Memory B cell (primary cell): ENCODE measurements at regions not wholly inside any gene's neighbourhood (a gene's known extent, or its start where the extent isn't known, plus 50 kb on each side); places are given as distances from the start of the nearest gene placed in this dataset.

Experiments used
- ATAC-seq: fragments of 150-1000 bp; cut with Tn5 transposase; 2 replicates; pipeline ENCODE4 v1.10.0; 2021; ENCODE audit warnings: low read depth, mild to moderate bottlenecking, moderate library complexity
- DNase-seq, 2 donors: peaks; one replicate each; pipeline ENCODE4 v3.0.0; 2022; ENCODE audit warnings: low spot score in 2 of 2
- H3K27ac Mint-ChIP-seq: one replicate; pipeline ENCODE4 v1.8.0; 2022; ENCODE audit warnings: mild to moderate bottlenecking, moderate library complexity, mixed read lengths
- H3K27me3 Mint-ChIP-seq: one replicate; pipeline ENCODE4 v1.8.0; 2022; ENCODE audit warnings: mixed read lengths
- H3K36me3 Mint-ChIP-seq: one replicate; pipeline ENCODE4 v1.8.0; 2022; ENCODE audit warnings: mild to moderate bottlenecking, mixed read lengths
- H3K4me1 Mint-ChIP-seq: one replicate; pipeline ENCODE4 v1.8.0; 2022; ENCODE audit warnings: mixed read lengths
- H3K4me3 Mint-ChIP-seq: one replicate; pipeline ENCODE4 v1.8.0; 2022; ENCODE audit warnings: mild to moderate bottlenecking, moderate library complexity, mixed read lengths
- H3K9me3 Mint-ChIP-seq: one replicate; pipeline ENCODE4 v1.8.0; 2022; ENCODE audit warnings: mixed read lengths

- H3K27me3 Mint-ChIP-seq: peaks cover 2% of the 10 kb centered on the region
- H3K36me3 Mint-ChIP-seq: no peaks in the 10 kb centered on the region
- ATAC-seq: no peak
- DNase-seq: no peak
- H3K9me3 Mint-ChIP-seq: no peaks in the 10 kb centered on the region
- no peaks in the 10 kb centered on the region for H3K4me1 Mint-ChIP-seq
- no peak overlapping the region for H3K27ac Mint-ChIP-seq
- no peak overlapping the region for H3K4me3 Mint-ChIP-seq
Measured at GRCh38 chr9:111149018-111149759, 110.9 kb upstream of the LPAR1 start.

DNA sequence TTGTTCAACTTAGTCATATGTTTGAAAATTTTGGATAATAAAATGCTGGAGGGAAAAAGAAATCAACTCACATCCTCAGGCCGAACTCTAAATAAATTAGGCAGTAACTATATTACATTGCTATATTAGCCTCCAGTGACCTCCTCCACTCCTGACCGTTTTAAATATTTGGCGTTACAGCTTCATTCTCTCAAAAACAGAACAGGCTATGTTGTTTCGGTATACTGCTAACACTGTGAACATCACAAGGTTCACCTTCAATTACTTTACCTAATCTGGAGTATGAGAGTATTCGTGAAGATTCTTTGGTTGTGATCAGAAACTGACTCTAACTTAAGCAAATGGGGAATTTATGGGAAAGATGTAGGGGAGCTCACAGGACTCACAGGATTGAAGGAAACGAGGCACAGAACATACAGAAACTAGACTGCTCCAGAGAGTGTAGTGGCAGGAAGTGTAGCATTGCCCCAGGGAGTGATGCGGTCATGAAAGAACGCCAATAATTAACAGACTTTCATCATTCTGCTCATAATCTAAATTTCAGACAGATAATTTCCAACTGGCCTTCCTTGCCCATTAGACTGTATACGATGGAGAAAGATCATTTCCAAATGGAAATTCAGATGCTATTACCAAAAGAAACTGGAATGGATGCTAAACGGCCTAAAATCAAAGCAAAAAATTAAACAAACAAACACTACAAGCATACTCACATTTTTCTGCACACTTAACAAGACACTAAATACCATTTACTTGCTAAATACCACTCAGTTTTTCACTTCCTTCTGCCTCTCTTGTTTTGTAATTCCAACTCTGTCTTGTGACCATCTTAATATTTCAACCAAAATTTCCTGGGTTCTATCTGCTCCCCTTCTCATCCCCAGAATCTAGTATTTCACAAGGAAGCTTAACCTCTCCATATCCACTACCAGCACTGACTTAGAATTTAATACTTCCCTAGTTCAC is 110.1 kb upstream of the LPAR1 start:
- no peak overlapping the region for H3K4me3 Mint-ChIP-seq
- no peaks in the 10 kb centered on the region for H3K9me3 Mint-ChIP-seq
- no peak overlapping the region for H3K27ac Mint-ChIP-seq
- H3K36me3 Mint-ChIP-seq: no peaks in the 10 kb centered on the region
- ATAC-seq (no peak), DNase-seq (no peak)
- H3K27me3 Mint-ChIP-seq: peaks cover 2% of the 10 kb centered on the region
- no peaks in the 10 kb centered on the region for H3K4me1 Mint-ChIP-seq

DNA sequence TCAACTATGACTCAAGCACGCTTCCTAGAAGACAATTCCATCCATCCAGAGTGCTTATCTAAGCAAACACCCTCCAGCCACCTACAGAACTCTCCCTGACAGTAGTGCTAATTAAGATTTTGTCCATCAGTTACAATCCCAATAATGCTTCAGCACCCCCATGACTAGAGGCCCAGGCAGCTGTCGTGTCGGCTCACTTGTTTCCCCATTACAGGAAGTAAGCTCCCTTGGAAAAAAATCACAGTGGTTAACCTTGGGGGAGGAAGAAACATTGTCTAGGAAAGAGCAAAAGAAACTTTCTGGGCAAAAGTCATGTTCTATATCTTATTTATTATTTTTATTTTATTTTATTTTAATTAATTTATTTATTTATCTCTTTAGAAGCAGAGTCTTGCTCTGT is 108.8 kb upstream of the LPAR1 start:
- H3K27me3 Mint-ChIP-seq: peaks cover 2% of the 10 kb centered on the region
- H3K27ac Mint-ChIP-seq: no peak overlapping the region
- H3K4me1 Mint-ChIP-seq: no peaks in the 10 kb centered on the region
- H3K4me3 Mint-ChIP-seq: no peak overlapping the region
- H3K9me3 Mint-ChIP-seq: no peaks in the 10 kb centered on the region
- ATAC-seq: no peak
- H3K36me3 Mint-ChIP-seq: no peaks in the 10 kb centered on the region
- DNase-seq: no peak

DNA sequence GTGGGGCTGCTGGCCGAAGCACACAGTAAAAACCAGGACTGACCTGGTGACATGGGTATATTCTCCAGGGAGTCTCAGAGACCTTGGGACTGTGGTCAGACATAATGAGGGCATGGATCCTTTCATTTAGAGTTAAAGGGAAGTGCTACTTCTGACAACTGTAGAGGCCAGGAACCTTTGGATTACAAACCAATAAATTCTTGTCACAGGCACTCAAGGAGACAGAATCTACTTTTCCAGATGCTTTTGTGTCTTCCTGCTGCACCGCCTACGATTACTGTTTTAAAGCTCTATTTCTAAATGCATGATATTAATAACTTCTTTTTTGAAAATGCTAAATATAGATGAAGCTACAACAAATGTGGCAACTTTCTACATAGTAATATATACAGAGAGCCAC is 106.5 kb upstream of the LPAR1 start:
- Mint-ChIP-seq H3K9me3 (no peaks in the 10 kb centered on the region), H3K27me3 (peaks cover 2% of the 10 kb centered on the region), H3K4me1 (no peaks in the 10 kb centered on the region), H3K27ac (no peak overlapping the region), H3K4me3 (no peak overlapping the region), H3K36me3 (no peaks in the 10 kb centered on the region)
- no peak for DNase-seq
- ATAC-seq: no peak

GRCh38 chr9:111136180-111136579 is 97.9 kb upstream of the LPAR1 start:
- Mint-ChIP-seq H3K4me3 (no peak overlapping the region), H3K4me1 (no peaks in the 10 kb centered on the region), H3K27ac (no peak overlapping the region), H3K27me3 (no peaks in the 10 kb centered on the region), H3K36me3 (no peaks in the 10 kb centered on the region), H3K9me3 (peaks cover 13% of the 10 kb centered on the region)
- ATAC-seq (no peak), DNase-seq (no peak)

DNA sequence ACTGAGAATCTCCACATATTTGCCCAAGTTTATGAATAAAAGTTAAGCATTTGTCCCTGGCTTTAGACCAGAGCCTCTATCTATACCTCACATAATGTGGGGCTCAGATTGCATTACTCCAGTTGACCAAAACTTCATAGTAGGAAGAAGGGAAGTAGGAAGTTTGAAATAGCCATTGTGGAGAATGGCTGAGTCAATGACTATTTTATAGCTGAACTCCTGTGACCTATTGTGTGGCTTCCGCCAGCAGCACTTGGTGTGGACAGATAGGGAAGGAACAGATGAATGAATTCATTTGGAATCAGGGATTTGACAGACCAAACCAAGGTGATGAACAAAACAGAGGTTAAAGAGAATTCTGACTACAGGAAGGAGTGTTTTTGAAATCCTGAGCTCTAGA is 92.9 kb upstream of the LPAR1 start:
- H3K27me3 Mint-ChIP-seq: no peaks in the 10 kb centered on the region
- H3K4me3 Mint-ChIP-seq: no peak overlapping the region
- DNase-seq: no peak
- H3K27ac Mint-ChIP-seq: no peak overlapping the region
- no peaks in the 10 kb centered on the region for H3K36me3 Mint-ChIP-seq
- H3K9me3 Mint-ChIP-seq: peaks cover 20% of the 10 kb centered on the region
- H3K4me1 Mint-ChIP-seq: no peaks in the 10 kb centered on the region
- no peak for ATAC-seq

DNA sequence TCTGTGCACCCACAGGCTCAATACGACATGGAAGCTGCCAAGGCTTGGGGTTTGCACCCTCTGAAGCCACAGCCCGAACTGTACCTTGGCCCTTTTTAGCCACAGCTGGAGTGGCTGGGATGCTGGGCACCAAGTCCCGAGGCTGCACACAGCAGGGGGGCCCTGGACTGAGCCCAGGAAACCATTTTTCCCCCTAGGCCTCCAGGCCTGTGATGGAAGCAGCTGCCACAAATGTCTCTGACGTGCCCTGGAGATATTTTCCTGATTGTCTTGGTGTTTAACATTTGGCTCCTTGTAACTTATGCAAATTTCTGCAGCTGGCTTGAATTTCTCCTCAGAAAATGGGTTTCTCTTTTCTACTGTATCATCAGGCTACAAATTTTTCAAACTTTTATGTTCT is 82.3 kb upstream of the LPAR1 start:
- H3K36me3 Mint-ChIP-seq: no peaks in the 10 kb centered on the region
- H3K4me1 Mint-ChIP-seq: no peaks in the 10 kb centered on the region
- no peak for DNase-seq
- H3K4me3 Mint-ChIP-seq: no peak overlapping the region
- H3K9me3 Mint-ChIP-seq: peaks cover 9% of the 10 kb centered on the region
- ATAC-seq: no peak
- no peaks in the 10 kb centered on the region for H3K27me3 Mint-ChIP-seq
- H3K27ac Mint-ChIP-seq: no peak overlapping the region

DNA sequence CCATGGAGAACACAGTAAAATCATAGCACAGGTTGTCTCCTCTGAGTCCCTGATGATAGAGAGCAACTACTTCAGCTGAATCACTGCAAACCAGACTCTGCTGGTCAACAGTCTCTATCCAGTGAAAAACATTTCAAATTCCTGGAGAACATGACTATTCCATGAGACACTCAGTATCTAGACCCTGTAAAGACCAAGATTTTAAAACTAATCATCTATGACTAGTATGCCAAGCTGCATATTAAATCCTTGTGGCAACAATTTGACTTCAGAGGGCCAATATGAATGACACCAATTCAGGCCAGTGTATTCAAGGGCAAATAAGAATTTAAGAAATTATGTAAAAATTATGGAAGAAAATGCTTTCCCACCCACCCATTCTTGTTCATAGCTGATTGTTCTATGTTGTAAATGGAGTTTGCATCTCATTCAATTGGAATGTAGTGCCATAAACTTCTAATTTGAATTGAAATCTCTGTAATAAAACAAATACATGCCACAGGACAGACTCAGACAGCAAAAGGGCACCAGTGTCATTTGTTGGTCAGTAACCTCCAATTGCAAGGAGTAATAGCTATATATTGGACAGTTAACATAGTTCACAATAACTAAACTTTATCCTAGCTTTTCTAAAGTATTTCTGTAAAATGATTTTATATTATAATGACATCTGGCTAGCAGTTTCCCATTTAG is 80.1 kb upstream of the LPAR1 start:
- Mint-ChIP-seq H3K36me3 (no peaks in the 10 kb centered on the region), H3K4me3 (no peak overlapping the region), H3K27ac (no peak overlapping the region), H3K4me1 (no peaks in the 10 kb centered on the region), H3K9me3 (peaks cover 6% of the 10 kb centered on the region), H3K27me3 (no peaks in the 10 kb centered on the region)
- no peak for ATAC-seq
- DNase-seq: no peak

DNA sequence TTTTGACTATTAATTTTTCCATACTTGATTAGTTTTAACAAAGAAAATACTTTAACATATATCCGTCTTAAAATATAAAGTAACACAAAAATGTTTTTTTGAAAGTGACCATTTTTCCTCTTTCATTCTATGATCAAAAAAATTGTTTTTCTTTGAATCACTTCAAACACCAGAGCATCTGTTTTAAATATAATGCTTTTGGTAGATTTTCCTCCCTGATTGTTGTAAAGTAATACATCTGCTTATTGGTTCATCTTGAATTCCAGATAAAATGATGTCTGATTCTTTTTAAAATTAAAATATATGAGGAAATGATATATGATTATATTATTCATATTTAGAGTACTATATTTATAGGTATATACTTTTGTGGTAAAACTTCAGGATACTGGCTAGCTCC is 76.2 kb upstream of the LPAR1 start:
- peaks cover 2% of the 10 kb centered on the region for H3K9me3 Mint-ChIP-seq
- no peaks in the 10 kb centered on the region for H3K4me1 Mint-ChIP-seq
- no peaks in the 10 kb centered on the region for H3K36me3 Mint-ChIP-seq
- no peak overlapping the region for H3K4me3 Mint-ChIP-seq
- no peak for ATAC-seq
- DNase-seq: no peak
- no peaks in the 10 kb centered on the region for H3K27me3 Mint-ChIP-seq
- H3K27ac Mint-ChIP-seq: no peak overlapping the region

DNA sequence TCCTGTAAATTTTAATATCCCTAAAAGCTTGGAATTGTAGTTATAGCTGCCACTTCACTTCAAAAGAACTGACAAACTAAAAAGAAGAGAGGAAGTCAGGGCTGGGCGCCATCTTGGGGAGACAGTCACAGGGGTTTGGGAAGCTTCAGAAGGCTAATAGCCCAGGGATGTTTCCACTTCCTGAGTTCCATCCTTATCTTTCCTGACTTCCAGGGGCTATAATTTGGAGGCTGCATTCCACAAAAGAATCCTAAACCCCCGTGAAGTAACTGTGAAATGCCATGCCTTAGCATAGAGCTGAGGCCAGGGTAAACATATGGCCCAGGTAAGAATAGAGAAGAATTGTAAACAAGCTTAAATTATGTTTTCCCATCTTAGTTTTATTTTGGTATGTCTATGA is 75.4 kb upstream of the LPAR1 start:
- Mint-ChIP-seq H3K27me3 (no peaks in the 10 kb centered on the region), H3K36me3 (no peaks in the 10 kb centered on the region), H3K4me1 (no peaks in the 10 kb centered on the region), H3K27ac (no peak overlapping the region), H3K4me3 (no peak overlapping the region), H3K9me3 (no peaks in the 10 kb centered on the region)
- DNase-seq: no peak
- no peak for ATAC-seq

DNA sequence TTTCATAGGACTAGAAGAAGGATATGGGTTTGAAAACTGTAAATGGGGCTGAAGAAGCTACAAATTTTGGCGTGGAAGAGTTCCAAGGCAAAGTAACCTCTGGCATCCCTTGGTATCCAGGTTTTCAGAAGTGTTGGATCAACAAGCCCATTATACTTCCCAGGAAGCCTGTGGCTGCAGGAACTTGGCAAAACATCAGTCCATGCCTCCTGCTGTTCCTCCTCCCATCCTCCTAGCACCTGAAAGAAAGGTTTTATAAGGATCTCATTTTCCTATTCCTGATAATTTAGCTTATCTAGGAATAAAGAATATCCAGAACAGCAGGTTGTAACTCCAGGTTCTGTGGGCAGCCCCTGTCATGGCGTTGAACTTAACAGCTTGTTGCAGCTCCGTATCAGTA is 72.5 kb upstream of the LPAR1 start:
- Mint-ChIP-seq H3K4me3 (no peak overlapping the region), H3K27me3 (no peaks in the 10 kb centered on the region), H3K4me1 (no peaks in the 10 kb centered on the region), H3K9me3 (no peaks in the 10 kb centered on the region), H3K36me3 (no peaks in the 10 kb centered on the region), H3K27ac (no peak overlapping the region)
- ATAC-seq (no peak), DNase-seq (no peak)

DNA sequence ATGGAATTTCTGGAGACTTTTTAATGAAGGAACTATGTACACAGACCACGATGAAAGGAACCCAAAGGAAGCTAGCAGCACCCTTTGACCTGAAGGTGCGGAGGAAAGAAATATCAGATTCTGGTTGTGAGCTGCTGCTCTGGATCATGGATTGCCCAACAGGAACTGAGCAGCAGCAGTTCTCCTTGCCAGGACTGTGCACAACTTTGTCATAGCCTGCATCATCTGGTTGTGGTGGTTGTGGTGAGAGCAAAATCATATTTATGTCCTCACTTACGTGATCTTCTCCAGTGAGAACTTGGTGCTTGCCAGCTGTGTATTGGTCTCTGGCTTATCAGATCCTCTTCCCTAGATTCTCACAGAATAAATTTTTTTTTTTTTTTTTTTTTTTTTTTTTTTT is 70.7 kb upstream of the LPAR1 start:
- H3K4me3 Mint-ChIP-seq: no peak overlapping the region
- H3K9me3 Mint-ChIP-seq: no peaks in the 10 kb centered on the region
- DNase-seq: no peak
- ATAC-seq: no peak
- no peak overlapping the region for H3K27ac Mint-ChIP-seq
- H3K27me3 Mint-ChIP-seq: no peaks in the 10 kb centered on the region
- no peaks in the 10 kb centered on the region for H3K36me3 Mint-ChIP-seq
- no peaks in the 10 kb centered on the region for H3K4me1 Mint-ChIP-seq

DNA sequence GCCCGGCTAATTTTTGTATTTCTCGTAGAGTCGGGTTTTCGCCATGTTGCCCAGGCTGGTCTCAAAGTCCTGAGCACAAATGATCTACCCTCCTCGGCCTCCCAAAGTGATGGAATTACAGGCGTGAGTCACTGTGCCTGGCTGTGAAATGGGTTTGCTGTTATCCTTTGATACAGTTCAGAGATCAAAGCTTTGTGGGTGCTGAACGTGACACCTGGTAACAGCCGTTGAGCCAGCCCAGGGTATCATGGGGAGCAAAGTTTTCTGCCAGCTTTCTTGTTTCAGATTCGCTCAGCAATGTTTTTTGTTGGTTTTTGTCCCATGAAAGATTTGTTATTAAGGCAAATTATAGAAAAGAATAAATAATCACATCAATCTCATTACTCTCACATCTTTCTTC is 68.9 kb upstream of the LPAR1 start:
- no peaks in the 10 kb centered on the region for H3K9me3 Mint-ChIP-seq
- DNase-seq (no peak), ATAC-seq (no peak)
- H3K36me3 Mint-ChIP-seq: no peaks in the 10 kb centered on the region
- no peak overlapping the region for H3K4me3 Mint-ChIP-seq
- H3K4me1 Mint-ChIP-seq: no peaks in the 10 kb centered on the region
- H3K27me3 Mint-ChIP-seq: no peaks in the 10 kb centered on the region
- no peak overlapping the region for H3K27ac Mint-ChIP-seq

DNA sequence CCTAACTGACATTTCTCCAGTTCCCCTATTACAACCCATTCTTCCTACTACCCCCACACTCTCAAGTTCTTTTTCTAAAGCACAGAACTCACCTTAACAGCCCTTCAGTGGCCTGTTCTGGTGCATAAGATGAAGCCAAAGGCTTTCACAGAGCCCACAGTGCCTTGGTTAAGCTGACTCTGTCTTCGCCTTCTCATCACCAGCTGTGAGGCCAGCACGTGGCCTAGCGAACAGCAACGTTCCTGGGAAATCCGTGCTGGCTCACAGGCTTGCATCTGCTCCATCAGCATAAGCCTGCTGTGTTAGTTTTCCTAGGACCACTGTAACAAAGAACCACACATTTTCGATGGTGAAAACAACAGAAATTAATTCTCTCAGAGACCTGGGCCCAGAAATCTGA is 67.9 kb upstream of the LPAR1 start:
- Mint-ChIP-seq H3K27me3 (no peaks in the 10 kb centered on the region), H3K27ac (no peak overlapping the region), H3K4me1 (no peaks in the 10 kb centered on the region), H3K9me3 (no peaks in the 10 kb centered on the region), H3K36me3 (no peaks in the 10 kb centered on the region), H3K4me3 (no peak overlapping the region)
- ATAC-seq (no peak), DNase-seq (no peak)
